ENCODE measurements at regions not wholly inside any gene's neighbourhood (a gene's known extent, or its start where the extent isn't known, plus 50 kb on each side); places are given as distances from the start of the nearest gene placed in this dataset.

GRCh38 chr7:3217166-3217565, 83.9 kb upstream of the SDK1 start:
- DNase-seq, result no peak
- H3K4me2 ChIP-seq (ENCODE audit: low read length), result no peak overlapping the region
- H4K8ac ChIP-seq (ENCODE audit: low read depth, low read length), result no peak overlapping the region
- no peak overlapping the region for H2BK15ac ChIP-seq (replicated peaks; ENCODE audit: low read depth)
- no peak overlapping the region for H3K9ac ChIP-seq (ENCODE audit: low read length)
- no peak overlapping the region for H3K23ac ChIP-seq (ENCODE audit: low read length)
- no peaks in the 10 kb centered on the region for H3K79me2 ChIP-seq (ENCODE audit: control insufficient read depth, insufficient read depth, low read length)
- no peaks in the 10 kb centered on the region for H3K27me3 ChIP-seq (ENCODE audit: insufficient read depth, low read length, poor library complexity)
- H3K36me3 ChIP-seq (ENCODE audit: control insufficient read depth, insufficient read depth, low read length), result no peaks in the 10 kb centered on the region
- H2BK120ac ChIP-seq (ENCODE audit: low read depth, low read length), result no peak overlapping the region
- H3K27ac ChIP-seq (ENCODE audit: low read depth, low read length), result no peak overlapping the region
- H2AK5ac ChIP-seq (ENCODE audit: low read length), result no peak overlapping the region
- H3K4ac ChIP-seq (ENCODE audit: low read depth, low read length), result peak overlapping the region; percentile 25
- WGBS (ENCODE audit: extremely low coverage, insufficient coverage, low lambda C conversion rate), result no CpG with 5 or more reads among the region's 3 CpGs
- H3K4me3 ChIP-seq (ENCODE audit: low read length), result no peak overlapping the region
- no peaks in the 10 kb centered on the region for H3K79me1 ChIP-seq (ENCODE audit: low read length)
- H3K18ac ChIP-seq (ENCODE audit: low read length), result no peak overlapping the region
- no peak overlapping the region for H2BK5ac ChIP-seq (ENCODE audit: low read length)
- no peak overlapping the region for H4K5ac ChIP-seq (ENCODE audit: low read length)
- H3K56ac ChIP-seq (ENCODE audit: low read length), result no peak overlapping the region
- H3K4me1 ChIP-seq (ENCODE audit: control insufficient read depth, low read depth, low read length), result no peaks in the 10 kb centered on the region

GRCh38 chr7:3218411-3219225, 82.4 kb upstream of the SDK1 start:
- Histone ChIP-seq H4K5ac (ENCODE audit: low read length) (no peak overlapping the region), H2BK120ac (ENCODE audit: low read depth, low read length) (no peak overlapping the region), H3K27ac (ENCODE audit: low read depth, low read length) (no peak overlapping the region), H3K18ac (ENCODE audit: low read length) (no peak overlapping the region), H3K79me1 (ENCODE audit: low read length) (no peaks in the 10 kb centered on the region), H3K4me2 (ENCODE audit: low read length) (no peak overlapping the region), H3K36me3 (ENCODE audit: control insufficient read depth, insufficient read depth, low read length) (no peaks in the 10 kb centered on the region), H2BK5ac (ENCODE audit: low read length) (no peak overlapping the region), H3K27me3 (ENCODE audit: insufficient read depth, low read length, poor library complexity) (no peaks in the 10 kb centered on the region), H3K9ac (ENCODE audit: low read length) (no peak overlapping the region), H3K4ac (ENCODE audit: low read depth, low read length) (no peak overlapping the region), H2BK15ac (replicated peaks; ENCODE audit: low read depth) (no peak overlapping the region), H3K4me3 (ENCODE audit: low read length) (no peak overlapping the region), H2AK5ac (ENCODE audit: low read length) (no peak overlapping the region), H4K8ac (ENCODE audit: low read depth, low read length) (no peak overlapping the region), H3K56ac (ENCODE audit: low read length) (no peak overlapping the region), H3K4me1 (ENCODE audit: control insufficient read depth, low read depth, low read length) (no peaks in the 10 kb centered on the region), H3K23ac (ENCODE audit: low read length) (no peak overlapping the region), H3K79me2 (ENCODE audit: control insufficient read depth, insufficient read depth, low read length) (no peaks in the 10 kb centered on the region)
- no peak for DNase-seq
- no CpG with 5 or more reads among the region's 10 CpGs for WGBS (ENCODE audit: extremely low coverage, insufficient coverage, low lambda C conversion rate)

- no peak overlapping the region for H3K4me3 ChIP-seq (ENCODE audit: low read length)
- no peak for DNase-seq
- no peak overlapping the region for H2BK120ac ChIP-seq (ENCODE audit: low read depth, low read length)
- H2AK5ac ChIP-seq (ENCODE audit: low read length), result no peak overlapping the region
- H3K56ac ChIP-seq (ENCODE audit: low read length), result no peak overlapping the region
- H3K27me3 ChIP-seq (ENCODE audit: insufficient read depth, low read length, poor library complexity), result no peaks in the 10 kb centered on the region
- no peaks in the 10 kb centered on the region for H3K4me1 ChIP-seq (ENCODE audit: control insufficient read depth, low read depth, low read length)
- WGBS (ENCODE audit: extremely low coverage, insufficient coverage, low lambda C conversion rate), result no CpG with 5 or more reads among the region's 7 CpGs
- H4K8ac ChIP-seq (ENCODE audit: low read depth, low read length), result no peak overlapping the region
- H3K9ac ChIP-seq (ENCODE audit: low read length), result no peak overlapping the region
- H2BK15ac ChIP-seq (replicated peaks; ENCODE audit: low read depth), result no peak overlapping the region
- no peaks in the 10 kb centered on the region for H3K79me2 ChIP-seq (ENCODE audit: control insufficient read depth, insufficient read depth, low read length)
- H3K4me2 ChIP-seq (ENCODE audit: low read length), result no peak overlapping the region
- H3K23ac ChIP-seq (ENCODE audit: low read length), result no peak overlapping the region
- H3K18ac ChIP-seq (ENCODE audit: low read length), result no peak overlapping the region
- H3K27ac ChIP-seq (ENCODE audit: low read depth, low read length), result no peak overlapping the region
- H3K79me1 ChIP-seq (ENCODE audit: low read length), result no peaks in the 10 kb centered on the region
- H3K36me3 ChIP-seq (ENCODE audit: control insufficient read depth, insufficient read depth, low read length), result no peaks in the 10 kb centered on the region
- no peak overlapping the region for H3K4ac ChIP-seq (ENCODE audit: low read depth, low read length)
- H4K5ac ChIP-seq (ENCODE audit: low read length), result no peak overlapping the region
- H2BK5ac ChIP-seq (ENCODE audit: low read length), result no peak overlapping the region
Observed at GRCh38 chr7:3229904-3230470, 71.1 kb upstream of the SDK1 start.

GRCh38 chr7:3230908-3231307, 70.1 kb upstream of the SDK1 start:
- Histone ChIP-seq H4K5ac (ENCODE audit: low read length) (no peak overlapping the region), H3K79me1 (ENCODE audit: low read length) (no peaks in the 10 kb centered on the region), H2BK5ac (ENCODE audit: low read length) (no peak overlapping the region), H3K36me3 (ENCODE audit: control insufficient read depth, insufficient read depth, low read length) (no peaks in the 10 kb centered on the region), H4K8ac (ENCODE audit: low read depth, low read length) (no peak overlapping the region), H3K9ac (ENCODE audit: low read length) (no peak overlapping the region), H3K4me2 (ENCODE audit: low read length) (no peak overlapping the region), H2BK15ac (replicated peaks; ENCODE audit: low read depth) (no peak overlapping the region), H2AK5ac (ENCODE audit: low read length) (no peak overlapping the region), H3K27me3 (ENCODE audit: insufficient read depth, low read length, poor library complexity) (no peaks in the 10 kb centered on the region), H3K23ac (ENCODE audit: low read length) (no peak overlapping the region), H3K27ac (ENCODE audit: low read depth, low read length) (no peak overlapping the region), H3K4me1 (ENCODE audit: control insufficient read depth, low read depth, low read length) (no peaks in the 10 kb centered on the region), H3K18ac (ENCODE audit: low read length) (no peak overlapping the region), H3K4me3 (ENCODE audit: low read length) (no peak overlapping the region), H3K79me2 (ENCODE audit: control insufficient read depth, insufficient read depth, low read length) (no peaks in the 10 kb centered on the region), H2BK120ac (ENCODE audit: low read depth, low read length) (no peak overlapping the region), H3K56ac (ENCODE audit: low read length) (no peak overlapping the region), H3K4ac (ENCODE audit: low read depth, low read length) (no peak overlapping the region)
- no CpG with 5 or more reads among the region's 10 CpGs for WGBS (ENCODE audit: extremely low coverage, insufficient coverage, low lambda C conversion rate)
- DNase-seq, result no peak

- Histone ChIP-seq H3K4me2 (ENCODE audit: low read length) (no peak overlapping the region), H3K4me3 (ENCODE audit: low read length) (no peak overlapping the region), H3K18ac (ENCODE audit: low read length) (no peak overlapping the region), H3K79me1 (ENCODE audit: low read length) (no peaks in the 10 kb centered on the region), H3K36me3 (ENCODE audit: control insufficient read depth, insufficient read depth, low read length) (no peaks in the 10 kb centered on the region), H2BK5ac (ENCODE audit: low read length) (no peak overlapping the region), H2BK15ac (replicated peaks; ENCODE audit: low read depth) (no peak overlapping the region), H3K9ac (ENCODE audit: low read length) (no peak overlapping the region), H2AK5ac (ENCODE audit: low read length) (no peak overlapping the region), H4K5ac (ENCODE audit: low read length) (no peak overlapping the region), H3K4ac (ENCODE audit: low read depth, low read length) (no peak overlapping the region), H3K27me3 (ENCODE audit: insufficient read depth, low read length, poor library complexity) (no peaks in the 10 kb centered on the region), H3K23ac (ENCODE audit: low read length) (no peak overlapping the region), H3K79me2 (ENCODE audit: control insufficient read depth, insufficient read depth, low read length) (no peaks in the 10 kb centered on the region), H3K27ac (ENCODE audit: low read depth, low read length) (no peak overlapping the region), H4K8ac (ENCODE audit: low read depth, low read length) (no peak overlapping the region), H3K4me1 (ENCODE audit: control insufficient read depth, low read depth, low read length) (no peaks in the 10 kb centered on the region), H3K56ac (ENCODE audit: low read length) (no peak overlapping the region), H2BK120ac (ENCODE audit: low read depth, low read length) (no peak overlapping the region)
- no CpG with 5 or more reads among the region's 2 CpGs for WGBS (ENCODE audit: extremely low coverage, insufficient coverage, low lambda C conversion rate)
- DNase-seq, result no peak
Observed at GRCh38 chr7:3232228-3232627, 68.8 kb upstream of the SDK1 start.
